ENCODE measurements at regions not wholly inside any gene's neighbourhood (a gene's known extent, or its start where the extent isn't known, plus 50 kb on each side); places are given as distances from the start of the nearest gene placed in this dataset.

DNA sequence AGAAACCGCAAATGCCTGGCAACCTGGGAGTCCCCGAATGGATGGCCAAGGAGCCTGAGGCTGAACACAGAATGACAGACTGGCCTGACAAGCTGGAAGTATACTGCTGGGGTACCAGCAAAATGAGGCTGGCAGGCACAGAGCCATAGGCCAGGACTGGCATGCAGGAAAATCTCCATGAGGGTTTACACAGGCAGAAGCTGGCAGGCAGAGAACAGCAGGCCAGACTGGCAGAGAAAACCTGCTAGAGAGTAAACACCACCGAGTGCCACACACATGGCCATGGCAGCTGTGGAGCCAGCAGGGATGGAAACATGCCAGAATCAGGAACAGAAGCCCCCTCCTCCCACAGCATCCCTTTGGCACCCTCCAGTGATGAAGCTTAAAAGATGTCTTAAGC is 63.4 kb downstream of the CRPPA start:
- TF ChIP-seq CTCF (IDR thresholded peaks at IDR 0.05; ENCODE audit: insufficient read depth, low read depth, low read length): no peak
- DNase-seq (ENCODE audit: low read depth): no peak
- H3K4me3 ChIP-seq (ENCODE audit: low read depth, low read length): no peak overlapping the region

GRCh38 chr7:16357474-16357873 is 63.9 kb downstream of the CRPPA start:
- H3K4me3 ChIP-seq (ENCODE audit: low read depth, low read length): no peak overlapping the region
- no peak for TF ChIP-seq CTCF (IDR thresholded peaks at IDR 0.05; ENCODE audit: insufficient read depth, low read depth, low read length)
- DNase-seq (ENCODE audit: low read depth): no peak

DNA sequence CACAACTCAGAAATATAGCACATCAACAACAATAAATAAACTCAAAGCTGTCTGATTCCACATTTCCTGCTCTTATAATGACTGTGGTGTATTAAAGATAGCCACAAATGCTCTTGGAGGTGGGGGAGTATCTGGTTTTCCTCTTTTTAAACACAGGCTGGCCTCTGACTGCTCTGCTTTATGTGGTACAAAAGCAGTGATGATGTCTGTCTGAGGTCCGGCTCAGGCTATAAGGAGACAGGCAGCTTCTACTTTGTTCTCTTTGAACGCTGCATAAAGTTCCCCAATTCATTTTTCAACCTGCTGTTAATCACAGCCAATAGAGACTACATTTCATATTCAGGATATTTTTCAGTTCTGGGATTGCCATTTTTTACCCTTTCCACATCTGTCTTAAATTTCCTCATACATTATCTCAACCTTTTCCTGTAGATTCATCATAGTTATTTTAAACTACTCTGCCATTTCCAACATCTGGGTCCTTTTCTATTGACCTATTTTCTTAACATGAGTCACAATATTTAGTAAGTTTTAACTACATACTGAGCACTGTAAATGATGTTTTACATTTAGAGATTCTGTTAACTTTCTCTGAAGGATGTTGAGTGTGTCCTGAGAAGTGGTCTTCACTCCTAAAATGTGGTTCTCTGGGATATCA is 64.9 kb downstream of the CRPPA start:
- DNase-seq (ENCODE audit: low read depth): peak; percentile 40
- H3K4me3 ChIP-seq (ENCODE audit: low read depth, low read length): no peak overlapping the region
- no peak for TF ChIP-seq CTCF (IDR thresholded peaks at IDR 0.05; ENCODE audit: insufficient read depth, low read depth, low read length)

- DNase-seq (ENCODE audit: low read depth): no peak
- no peak overlapping the region for H3K4me3 ChIP-seq (ENCODE audit: low read depth, low read length)
- TF ChIP-seq CTCF (IDR thresholded peaks at IDR 0.05; ENCODE audit: insufficient read depth, low read depth, low read length): no peak
Measured at GRCh38 chr7:16354573-16354972, 66.8 kb downstream of the CRPPA start.

DNA sequence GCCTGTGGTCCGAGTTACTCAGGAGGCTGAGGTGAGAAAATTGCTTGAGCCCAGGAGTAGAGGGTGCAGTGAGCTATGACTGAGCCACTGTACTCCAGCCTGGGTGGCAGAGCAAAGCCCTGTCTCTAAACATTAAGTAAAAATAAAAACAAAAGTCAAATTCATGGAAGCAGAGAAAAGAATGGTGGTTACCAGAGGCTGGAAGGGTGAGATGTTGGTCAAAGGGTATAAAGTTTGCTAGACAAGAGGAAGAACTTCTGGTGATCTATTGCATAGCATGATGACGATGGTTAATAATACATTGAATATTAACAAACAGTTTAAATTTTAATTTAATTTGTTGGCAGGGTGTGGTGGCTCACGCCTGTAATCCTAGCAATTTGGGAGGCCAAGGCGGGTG is 68.1 kb downstream of the CRPPA start:
- no peak for TF ChIP-seq CTCF (IDR thresholded peaks at IDR 0.05; ENCODE audit: insufficient read depth, low read depth, low read length)
- H3K4me3 ChIP-seq (ENCODE audit: low read depth, low read length): no peak overlapping the region
- DNase-seq (ENCODE audit: low read depth): no peak

DNA sequence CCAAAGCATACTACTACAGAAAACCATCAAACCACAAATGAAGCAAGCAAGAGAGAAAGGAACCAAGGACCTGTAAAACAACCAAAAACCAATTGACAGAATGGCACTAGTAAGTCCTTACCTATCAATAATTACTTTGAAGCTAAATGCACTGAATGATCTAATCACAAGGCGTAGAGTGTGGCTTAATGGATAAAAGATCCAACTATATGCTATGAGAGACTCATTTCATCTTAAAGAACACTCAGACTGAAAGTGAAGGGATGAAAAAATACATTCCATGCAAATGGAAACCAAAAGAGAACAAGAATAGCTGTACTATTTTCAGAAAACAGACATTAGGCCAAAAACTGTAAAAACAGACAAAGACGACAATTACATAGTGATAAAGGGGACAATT is 70.7 kb downstream of the CRPPA start:
- no peak for TF ChIP-seq CTCF (IDR thresholded peaks at IDR 0.05; ENCODE audit: insufficient read depth, low read depth, low read length)
- H3K4me3 ChIP-seq (ENCODE audit: low read depth, low read length): no peak overlapping the region
- no peak for DNase-seq (ENCODE audit: low read depth)

GRCh38 chr7:16348251-16348650 is 73.1 kb downstream of the CRPPA start:
- H3K4me3 ChIP-seq (ENCODE audit: low read depth, low read length): no peak overlapping the region
- DNase-seq (ENCODE audit: low read depth): no peak
- TF ChIP-seq CTCF (IDR thresholded peaks at IDR 0.05; ENCODE audit: insufficient read depth, low read depth, low read length): no peak

Data from fibroblast of villous mesenchyme (primary cell).